B cell (primary cell): ENCODE measurements at regions not wholly inside any gene's neighbourhood (a gene's known extent, or its start where the extent isn't known, plus 50 kb on each side); places are given as distances from the start of the nearest gene placed in this dataset.

Experiments used
- EZH2 ChIP-seq: IDR thresholded peaks from 2 replicates; pipeline ENCODE4 v1.6.1; 2012; ENCODE audit warnings: borderline replicate concordance, low read depth, mild to moderate bottlenecking, moderate library complexity, low read length; ENCODE audit not compliant: insufficient read depth, poor library complexity, severe bottlenecking
- TF ChIP-seq, protein P1 (sequence below): fragments of 200-600 bp; IDR thresholded peaks from one replicate; pipeline ENCODE4 v1.8.0; 2022; ENCODE audit warnings: antibody characterized with exemption, mild to moderate bottlenecking

DNA sequence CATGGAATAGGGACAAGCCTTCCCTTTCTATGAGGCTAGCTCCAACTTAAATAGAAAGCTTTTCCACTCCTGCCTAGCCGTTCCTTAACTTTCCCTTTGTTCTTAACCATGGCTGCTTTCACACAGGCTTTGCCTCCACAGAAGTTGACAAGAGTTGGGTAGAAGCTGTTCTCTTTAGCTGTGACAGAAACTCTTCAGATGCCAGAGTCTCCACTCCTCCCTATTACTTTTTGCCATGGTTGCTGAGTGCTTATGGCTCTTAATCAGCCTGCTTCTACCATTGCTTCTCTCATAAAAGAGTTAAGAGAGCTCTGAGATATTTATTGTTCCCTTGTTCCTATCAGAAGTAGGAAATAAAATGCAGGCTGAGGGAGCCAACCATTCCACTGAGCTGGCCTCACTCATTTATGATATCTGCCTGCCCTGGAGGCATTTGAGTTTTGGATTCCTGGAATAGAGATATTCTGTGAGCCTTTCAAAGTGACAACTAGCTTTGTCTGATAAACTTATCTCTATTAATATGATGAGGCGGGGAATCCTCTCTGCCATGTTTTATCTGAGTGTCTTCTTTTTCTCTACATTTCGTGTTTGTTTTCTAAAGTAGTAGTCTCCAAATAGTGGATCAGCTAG lies 162.6 kb downstream of the DMAC1 start:
- TF ChIP-seq, protein P1, sequence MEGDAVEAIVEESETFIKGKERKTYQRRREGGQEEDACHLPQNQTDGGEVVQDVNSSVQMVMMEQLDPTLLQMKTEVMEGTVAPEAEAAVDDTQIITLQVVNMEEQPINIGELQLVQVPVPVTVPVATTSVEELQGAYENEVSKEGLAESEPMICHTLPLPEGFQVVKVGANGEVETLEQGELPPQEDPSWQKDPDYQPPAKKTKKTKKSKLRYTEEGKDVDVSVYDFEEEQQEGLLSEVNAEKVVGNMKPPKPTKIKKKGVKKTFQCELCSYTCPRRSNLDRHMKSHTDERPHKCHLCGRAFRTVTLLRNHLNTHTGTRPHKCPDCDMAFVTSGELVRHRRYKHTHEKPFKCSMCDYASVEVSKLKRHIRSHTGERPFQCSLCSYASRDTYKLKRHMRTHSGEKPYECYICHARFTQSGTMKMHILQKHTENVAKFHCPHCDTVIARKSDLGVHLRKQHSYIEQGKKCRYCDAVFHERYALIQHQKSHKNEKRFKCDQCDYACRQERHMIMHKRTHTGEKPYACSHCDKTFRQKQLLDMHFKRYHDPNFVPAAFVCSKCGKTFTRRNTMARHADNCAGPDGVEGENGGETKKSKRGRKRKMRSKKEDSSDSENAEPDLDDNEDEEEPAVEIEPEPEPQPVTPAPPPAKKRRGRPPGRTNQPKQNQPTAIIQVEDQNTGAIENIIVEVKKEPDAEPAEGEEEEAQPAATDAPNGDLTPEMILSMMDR: no peak
- TF ChIP-seq EZH2: no peak
